ENCODE measurements at regions not wholly inside any gene's neighbourhood (a gene's known extent, or its start where the extent isn't known, plus 50 kb on each side); places are given as distances from the start of the nearest gene placed in this dataset.

DNA sequence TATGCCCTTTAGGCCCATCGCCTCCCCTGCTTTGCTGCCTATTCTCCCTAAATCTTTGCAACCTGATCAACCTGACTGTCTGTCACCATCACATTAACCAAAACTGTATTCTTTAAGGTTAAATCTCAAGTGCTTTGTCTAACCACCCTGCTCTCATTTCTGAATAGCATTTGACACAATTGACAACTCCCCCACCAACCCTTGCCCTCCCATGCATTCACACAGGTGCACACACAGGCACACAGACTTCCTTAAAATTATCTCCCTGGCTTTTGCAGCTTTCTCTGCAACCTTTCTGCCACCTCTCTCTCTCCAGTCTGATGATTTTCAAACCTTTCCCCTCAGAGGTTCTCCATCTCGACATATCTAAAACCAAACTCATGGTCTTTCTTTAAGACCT, 64.6 kb upstream of the ST8SIA3 start:
- H3K27me3 ChIP-seq (ENCODE audit: control insufficient read depth, insufficient read depth, low read length), result no peaks in the 10 kb centered on the region
- H3K4me3 ChIP-seq (ENCODE audit: low read depth, low read length), result no peak overlapping the region
- H3K36me3 ChIP-seq (ENCODE audit: control insufficient read depth, insufficient read depth, low read length), result no peaks in the 10 kb centered on the region
- no peak overlapping the region for H3K9ac ChIP-seq (ENCODE audit: low read depth, low read length)
- no peaks in the 10 kb centered on the region for H3K9me3 ChIP-seq (ENCODE audit: control insufficient read depth, insufficient read depth, low read length)
- H3K4me1 ChIP-seq (ENCODE audit: control insufficient read depth, insufficient read depth, low read length), result no peaks in the 10 kb centered on the region

GRCh38 chr18:57294547-57294946, 57.8 kb upstream of the ST8SIA3 start:
- Histone ChIP-seq H3K9ac (ENCODE audit: low read depth, low read length) (no peak overlapping the region), H3K9me3 (ENCODE audit: control insufficient read depth, insufficient read depth, low read length) (no peaks in the 10 kb centered on the region), H3K36me3 (ENCODE audit: control insufficient read depth, insufficient read depth, low read length) (no peaks in the 10 kb centered on the region), H3K4me3 (ENCODE audit: low read depth, low read length) (no peak overlapping the region), H3K27me3 (ENCODE audit: control insufficient read depth, insufficient read depth, low read length) (no peaks in the 10 kb centered on the region), H3K4me1 (ENCODE audit: control insufficient read depth, insufficient read depth, low read length) (no peaks in the 10 kb centered on the region)

DNA sequence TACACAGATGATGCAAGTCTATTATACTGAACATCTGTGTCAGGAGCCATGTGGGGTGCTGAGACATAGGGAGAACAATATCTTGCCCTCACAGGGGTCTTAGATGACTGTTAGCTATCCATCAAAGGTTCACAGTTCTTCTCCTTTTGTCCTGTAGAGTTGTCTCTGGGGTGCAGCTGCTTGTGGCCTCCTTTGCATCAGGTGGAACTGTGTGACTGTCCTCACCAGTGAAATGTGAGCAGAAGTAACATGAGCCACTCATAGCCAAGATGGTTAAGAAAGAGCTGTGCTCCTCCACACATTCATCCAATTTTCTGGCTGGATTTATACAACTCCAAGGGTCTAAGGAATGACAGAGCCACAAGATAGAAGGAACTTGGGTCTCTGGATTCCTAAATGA, 56.0 kb upstream of the ST8SIA3 start:
- H3K9me3 ChIP-seq (ENCODE audit: control insufficient read depth, insufficient read depth, low read length), result no peaks in the 10 kb centered on the region
- H3K4me1 ChIP-seq (ENCODE audit: control insufficient read depth, insufficient read depth, low read length), result no peaks in the 10 kb centered on the region
- no peak overlapping the region for H3K9ac ChIP-seq (ENCODE audit: low read depth, low read length)
- no peaks in the 10 kb centered on the region for H3K36me3 ChIP-seq (ENCODE audit: control insufficient read depth, insufficient read depth, low read length)
- H3K4me3 ChIP-seq (ENCODE audit: low read depth, low read length), result no peak overlapping the region
- no peaks in the 10 kb centered on the region for H3K27me3 ChIP-seq (ENCODE audit: control insufficient read depth, insufficient read depth, low read length)

DNA sequence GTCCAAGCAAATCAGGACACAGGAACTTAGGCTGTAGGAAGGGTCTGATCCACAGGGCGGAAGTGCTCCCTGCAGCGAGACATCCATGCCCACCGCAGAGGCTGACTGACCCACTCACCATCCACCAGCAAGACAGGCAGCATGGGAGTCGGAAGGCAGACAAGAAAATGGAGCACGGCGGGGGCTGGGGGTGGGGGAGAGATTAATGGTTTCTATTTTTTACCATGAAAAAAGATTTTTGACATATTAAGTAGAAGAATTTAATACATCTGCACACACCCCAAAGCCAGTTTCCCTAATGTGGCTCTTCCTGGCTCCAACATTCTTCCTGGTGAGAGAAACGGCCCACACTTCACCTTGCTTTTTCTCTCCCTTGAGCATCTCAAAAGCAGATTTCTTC, 55.1 kb upstream of the ST8SIA3 start:
- H3K4me1 ChIP-seq (ENCODE audit: control insufficient read depth, insufficient read depth, low read length), result no peaks in the 10 kb centered on the region
- no peaks in the 10 kb centered on the region for H3K27me3 ChIP-seq (ENCODE audit: control insufficient read depth, insufficient read depth, low read length)
- H3K4me3 ChIP-seq (ENCODE audit: low read depth, low read length), result no peak overlapping the region
- no peaks in the 10 kb centered on the region for H3K36me3 ChIP-seq (ENCODE audit: control insufficient read depth, insufficient read depth, low read length)
- H3K9me3 ChIP-seq (ENCODE audit: control insufficient read depth, insufficient read depth, low read length), result no peaks in the 10 kb centered on the region
- no peak overlapping the region for H3K9ac ChIP-seq (ENCODE audit: low read depth, low read length)

- Histone ChIP-seq H3K27me3 (ENCODE audit: control insufficient read depth, insufficient read depth, low read length) (no peaks in the 10 kb centered on the region), H3K4me3 (ENCODE audit: low read depth, low read length) (no peak overlapping the region), H3K4me1 (ENCODE audit: control insufficient read depth, insufficient read depth, low read length) (no peaks in the 10 kb centered on the region), H3K9ac (ENCODE audit: low read depth, low read length) (no peak overlapping the region), H3K36me3 (ENCODE audit: control insufficient read depth, insufficient read depth, low read length) (no peaks in the 10 kb centered on the region), H3K9me3 (ENCODE audit: control insufficient read depth, insufficient read depth, low read length) (no peaks in the 10 kb centered on the region)
Observed at GRCh38 chr18:57299931-57300330, 52.4 kb upstream of the ST8SIA3 start.

DNA sequence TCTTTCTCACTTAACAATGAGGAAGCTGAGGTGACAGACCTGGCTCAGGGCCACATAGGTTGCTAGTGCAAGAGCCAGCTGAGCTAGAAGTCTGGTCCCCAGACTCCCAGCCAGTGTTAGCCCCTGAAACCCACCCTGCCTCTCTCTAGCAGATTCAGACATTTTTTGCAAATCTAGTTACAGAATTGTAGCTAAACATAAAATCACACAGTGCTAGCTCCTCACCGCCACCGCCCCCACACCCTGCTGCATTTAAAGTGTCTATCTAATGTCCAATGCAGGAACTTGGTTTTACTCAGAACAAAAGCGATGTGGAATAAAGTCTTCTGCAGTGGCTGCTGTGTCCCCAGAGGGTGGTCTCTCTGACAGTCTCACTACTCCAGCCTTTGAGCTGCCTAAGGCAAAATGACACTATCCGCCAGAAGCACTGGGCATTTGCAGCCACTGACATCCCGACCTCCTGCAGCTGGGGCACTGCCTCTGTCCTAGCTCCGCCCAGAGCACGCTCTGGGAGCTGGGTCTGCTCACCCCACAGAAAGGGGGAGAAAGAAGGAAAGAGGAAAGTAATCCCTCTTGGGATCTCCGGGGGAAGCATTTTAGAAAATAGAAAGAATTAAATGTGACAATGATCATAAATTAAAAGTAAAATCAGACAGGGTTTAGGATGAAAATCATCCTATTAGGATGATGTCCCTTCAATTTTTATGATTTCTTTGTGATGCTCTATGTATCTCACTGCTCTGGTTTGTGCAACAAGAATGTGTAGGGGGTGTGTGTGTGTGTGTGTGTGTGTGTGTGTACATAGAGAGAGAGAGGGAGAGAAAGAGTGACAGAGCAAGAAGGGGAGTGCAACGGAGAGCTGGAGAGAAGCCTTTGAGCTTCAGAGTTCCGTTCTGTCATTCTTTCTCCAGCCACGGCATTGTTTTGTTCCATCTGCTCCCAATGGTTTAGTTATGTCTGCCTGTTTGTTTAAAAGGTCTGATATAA, 50.5 kb upstream of the ST8SIA3 start:
- H3K27me3 ChIP-seq (ENCODE audit: control insufficient read depth, insufficient read depth, low read length), result no peaks in the 10 kb centered on the region
- no peaks in the 10 kb centered on the region for H3K4me1 ChIP-seq (ENCODE audit: control insufficient read depth, insufficient read depth, low read length)
- H3K4me3 ChIP-seq (ENCODE audit: low read depth, low read length), result no peak overlapping the region
- H3K9me3 ChIP-seq (ENCODE audit: control insufficient read depth, insufficient read depth, low read length), result no peaks in the 10 kb centered on the region
- H3K36me3 ChIP-seq (ENCODE audit: control insufficient read depth, insufficient read depth, low read length), result no peaks in the 10 kb centered on the region
- H3K9ac ChIP-seq (ENCODE audit: low read depth, low read length), result no peak overlapping the region

Measured in iPS-15b (cell line).